B cell (primary cell): ENCODE measurements at regions not wholly inside any gene's neighbourhood (a gene's known extent, or its start where the extent isn't known, plus 50 kb on each side); places are given as distances from the start of the nearest gene placed in this dataset.

ENCODE experiments used
- ATAC-seq: fragments of 200-7000 bp; cut with Tn5 transposase; one replicate; pipeline ENCODE4 v1.10.0; 2021; ENCODE audit warnings: low read depth, mild to moderate bottlenecking, moderate number of reproducible peaks, moderate library complexity
- CTCF ChIA-PET: fragments of 350-600 bp; sonication (Branson Sonifier 250); formaldehyde crosslinking; loops from one replicate; lab custom pipeline; 2021; ENCODE audit warnings: antibody characterized with exemption, inconsistent platforms; lab: Charles Lee
- POLR2A ChIA-PET: fragments of 350-600 bp; sonication (Branson Sonifier 250); formaldehyde crosslinking; loops from one replicate; lab custom pipeline; 2021; ENCODE audit warnings: antibody characterized with exemption; lab: Charles Lee
- DNase-seq: peaks from one replicate; pipeline ENCODE4 v3.0.0; 2013
- H2AFZ ChIP-seq: 2 replicates; pipeline ENCODE4 v1.6.1; 2012; ENCODE audit warnings: mild to moderate bottlenecking, low read depth, low read length; ENCODE audit not compliant: insufficient read depth, poor library complexity, severe bottlenecking
- H3K27ac ChIP-seq, 2 donors: 1 replicate in 1 of 2; 2 replicates in 1 of 2; pipeline ENCODE4 v1.5.1; 2012 to 2013; ENCODE audit warnings: low read length in 2 of 2, mild to moderate bottlenecking in 2 of 2, moderate library complexity in 1 of 2
- H3K27me3 ChIP-seq, 4 experiments: fragments of 200-600 bp in 1 of 4; sonication (generic) in 1 of 4; replicated peaks in 1 of 4; 1 replicate in 2 of 4; 2 replicates in 2 of 4; pipeline versions ENCODE4 v1.6.1 to v1.7.0; 2013 to 2016; ENCODE audit warnings: low read length in 3 of 4, mild to moderate bottlenecking in 2 of 4, mixed read lengths in 1 of 4, moderate library complexity in 1 of 4; ENCODE audit not compliant: insufficient read depth in 4 of 4, control insufficient read depth in 3 of 4; ENCODE audit errors: control extremely low read depth in 1 of 4
- H3K36me3 ChIP-seq, 2 experiments: replicated peaks in 1 of 2; 1 replicate in 1 of 2; 2 replicates in 1 of 2; pipeline versions ENCODE4 v1.6.1 to v1.7.1; 2013; ENCODE audit warnings: low read length in 1 of 2; ENCODE audit not compliant: insufficient read depth in 2 of 2, control insufficient read depth in 1 of 2; ENCODE audit errors: control extremely low read depth in 1 of 2, extremely low read depth in 1 of 2
- H3K4me1 ChIP-seq, 2 donors: fragments of 200-600 bp in 1 of 2; sonication (generic) in 1 of 2; 1 replicate in 1 of 2; 2 replicates in 1 of 2; pipeline versions ENCODE4 v1.5.1 to v1.6.1; 2013 to 2017; ENCODE audit warnings: low read length in 2 of 2; ENCODE audit not compliant: control insufficient read depth in 2 of 2, insufficient read depth in 2 of 2
- H3K4me2 ChIP-seq: replicated peaks from 2 replicates; pipeline ENCODE3; 2012; ENCODE audit warnings: mild to moderate bottlenecking, low read depth, low read length; ENCODE audit not compliant: poor library complexity, severe bottlenecking
- H3K4me3 ChIP-seq, 5 experiments: fragments of 200-600 bp in 1 of 5; sonication (generic) in 1 of 5; 1 replicate in 3 of 5; 2 replicates in 2 of 5; pipeline versions ENCODE4 v1.5.1 to v1.7.0; 2011 to 2016; ENCODE audit warnings: low read length in 4 of 5, mild to moderate bottlenecking in 4 of 5, low read depth in 2 of 5, control low read depth in 1 of 5, moderate library complexity in 1 of 5; ENCODE audit not compliant: insufficient read depth in 1 of 5; ENCODE audit errors: control extremely low read depth in 1 of 5, extremely low read depth in 1 of 5
- H3K79me2 ChIP-seq: fragments of 200-600 bp; sonication (generic); one replicate; pipeline ENCODE4 v1.6.0; 2016; ENCODE audit warnings: low read length; ENCODE audit not compliant: control insufficient read depth, insufficient read depth
- H3K9ac ChIP-seq: fragments of 200-600 bp; sonication (generic); 2 replicates; pipeline ENCODE4 v1.6.1; 2017; ENCODE audit warnings: mild to moderate bottlenecking, low read length, moderate library complexity
- H3K9me3 ChIP-seq, 3 donors: one replicate each; pipeline versions ENCODE4 v1.6.1 to v1.7.1; 2013; ENCODE audit warnings: low read length in 2 of 3; ENCODE audit not compliant: control insufficient read depth in 2 of 3, insufficient read depth in 1 of 3; ENCODE audit errors: control extremely low read depth in 1 of 3
- H4K20me1 ChIP-seq: 2 replicates; pipeline ENCODE4 v1.6.0; 2012; ENCODE audit warnings: mild to moderate bottlenecking, low read length; ENCODE audit not compliant: insufficient read depth, control insufficient read depth, poor library complexity, severe bottlenecking
- H3K27ac Mint-ChIP-seq: one replicate; pipeline ENCODE4 v1.8.0; 2021; ENCODE audit warnings: mixed read lengths
- H3K27me3 Mint-ChIP-seq: one replicate; pipeline ENCODE4 v1.8.0; 2021; ENCODE audit warnings: mixed read lengths
- H3K4me1 Mint-ChIP-seq: one replicate; pipeline ENCODE4 v1.8.0; 2021; ENCODE audit warnings: mixed read lengths
- H3K4me3 Mint-ChIP-seq: one replicate; pipeline ENCODE4 v1.8.0; 2021; ENCODE audit warnings: mixed read lengths
- H3K9me3 Mint-ChIP-seq: one replicate; pipeline ENCODE4 v1.8.0; 2022; ENCODE audit warnings: mixed read lengths; ENCODE audit not compliant: insufficient read depth
- CTCF ChIP-seq: fragments of 200-600 bp; IDR thresholded peaks from one replicate; pipeline ENCODE4 v1.8.0; 2022; ENCODE audit warnings: antibody characterized with exemption, mild to moderate bottlenecking
- EZH2 ChIP-seq: IDR thresholded peaks from 2 replicates; pipeline ENCODE4 v1.6.1; 2012; ENCODE audit warnings: borderline replicate concordance, low read depth, mild to moderate bottlenecking, moderate library complexity, low read length; ENCODE audit not compliant: insufficient read depth, poor library complexity, severe bottlenecking
- WGBS: methylation state at CpG from one replicate; pipeline ENCODE4 v1.1.5; 2013; ENCODE audit warnings: missing lambda C conversion rate; ENCODE audit not compliant: insufficient coverage; 5-methylcytosine and 5-hydroxymethylcytosine counted together
- intact Hi-C: fragments of 100-400 bp; cut with micrococcal nuclease; formaldehyde crosslinking; loops from one replicate; pipeline ENCODE4 v1.10.0; 2022

GRCh38 chr14:71267691-71268090, 360.4 kb downstream of the PCNX1 start:
- peak overlapping the region; percentile 63 for H2AFZ ChIP-seq
- peak overlapping the region; percentile 46 for H3K9ac ChIP-seq
- CTCF ChIA-PET, result interaction anchor here (0.5 kb wide), 1 partner anchor 586 kb away, joined by 4 read pairs; no protein-coding TSS in a partner anchor
- H3K4me2 ChIP-seq, result peak overlapping the region; percentile 66
- no peaks in the 10 kb centered on the region for H4K20me1 ChIP-seq
- H3K27me3 ChIP-seq, result peaks cover 0 to 2% (median 0%) of the 10 kb centered on the region in 4 experiments
- intact Hi-C loops, result no loop called here
- peak overlapping the region; percentile 60 for H3K4me3 Mint-ChIP-seq
- DNase-seq (no peak), ATAC-seq (no peak)
- peaks cover 13% of the 10 kb centered on the region for H3K4me1 Mint-ChIP-seq
- H3K36me3 ChIP-seq, result no peaks in the 10 kb centered on the region
- H3K4me3 ChIP-seq, result peak overlapping the region in 3 of 5 experiments; percentile 3 to 46 (median 32)
- peaks cover 11% of the 10 kb centered on the region for H3K9me3 Mint-ChIP-seq
- peaks cover under 1 to 11% (median 4%) of the 10 kb centered on the region in 3 donors for H3K9me3 ChIP-seq
- POLR2A ChIA-PET, result interaction anchor here (0.6 kb wide), 1 partner anchor 10 kb away, joined by 3 read pairs; no protein-coding TSS in a partner anchor
- no CpG with 5 or more reads among the region's 2 CpGs for WGBS
- peaks cover 9% of the 10 kb centered on the region for H3K27me3 Mint-ChIP-seq
- peaks cover 5 to 7% of the 10 kb centered on the region in 2 donors for H3K4me1 ChIP-seq
- no peak overlapping the region for H3K27ac Mint-ChIP-seq
- no peak for TF ChIP-seq CTCF
- TF ChIP-seq EZH2, result no peak
- no peaks in the 10 kb centered on the region for H3K79me2 ChIP-seq
- H3K27ac ChIP-seq, result no peak overlapping the region

GRCh38 chr14:71270111-71270510, 362.9 kb downstream of the PCNX1 start:
- H3K4me1 Mint-ChIP-seq, result peaks cover 13% of the 10 kb centered on the region
- no peak overlapping the region for H3K4me3 Mint-ChIP-seq
- H3K9me3 Mint-ChIP-seq, result peaks cover 11% of the 10 kb centered on the region
- ATAC-seq, result no peak
- Histone ChIP-seq H3K4me1 (peaks cover 5 to 7% of the 10 kb centered on the region in 2 donors), H3K79me2 (no peaks in the 10 kb centered on the region), H3K4me2 (no peak overlapping the region), H3K36me3 (no peaks in the 10 kb centered on the region), H3K4me3 (no peak overlapping the region), H3K9ac (no peak overlapping the region), H3K27me3 (peaks cover 0 to 4% (median 1%) of the 10 kb centered on the region in 4 experiments), H4K20me1 (no peaks in the 10 kb centered on the region), H2AFZ (no peak overlapping the region), H3K27ac (no peak overlapping the region), H3K9me3 (peaks cover 1 to 8% (median 3%) of the 10 kb centered on the region in 3 donors)
- DNase-seq, result no peak
- H3K27me3 Mint-ChIP-seq, result peaks cover 7% of the 10 kb centered on the region
- intact Hi-C loops, result no loop called here
- ChIA-PET CTCF (no interaction called here), POLR2A (no interaction called here)
- no CpG with 5 or more reads among the region's 1 CpG for WGBS
- TF ChIP-seq CTCF (no peak), EZH2 (no peak)
- no peak overlapping the region for H3K27ac Mint-ChIP-seq
